NAMALWA (cell line): ENCODE measurements at regions not wholly inside any gene's neighbourhood (a gene's known extent, or its start where the extent isn't known, plus 50 kb on each side); places are given as distances from the start of the nearest gene placed in this dataset.

ENCODE experiments used
- DNase-seq: peaks from one replicate; pipeline ENCODE4 v3.0.0-alpha.2; 2015; ENCODE audit warnings: low spot score

DNA sequence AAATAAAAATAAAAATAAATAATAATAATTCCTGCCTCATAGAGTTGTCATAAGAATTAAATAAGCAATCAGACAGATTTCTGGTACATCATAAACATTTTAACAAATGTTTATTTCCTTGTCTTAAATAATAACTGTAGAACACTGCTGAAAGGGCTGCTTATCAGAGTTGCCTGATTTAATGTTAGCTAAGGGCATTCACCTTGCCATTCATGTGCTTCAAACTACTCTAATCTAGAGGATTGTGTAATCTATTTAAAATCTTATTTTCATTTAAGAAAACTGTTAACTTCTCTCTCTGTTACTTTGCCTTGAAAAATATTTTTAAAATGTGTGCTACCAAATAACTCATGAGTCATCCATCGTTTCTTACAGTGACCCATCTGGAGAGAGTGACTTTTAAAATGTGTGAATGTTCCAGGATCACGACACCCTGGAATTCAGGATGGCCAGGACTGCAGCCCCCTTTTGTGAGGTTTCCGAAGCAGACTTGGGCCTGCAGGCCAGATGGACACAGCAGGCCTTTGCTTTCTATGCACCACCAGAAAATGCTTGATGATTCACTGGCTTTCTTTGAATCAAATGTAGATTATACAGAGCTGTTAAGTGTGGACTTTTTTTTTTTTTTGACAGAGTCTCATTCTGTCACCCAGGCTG is 109.1 kb upstream of the TNS3 start:
- DNase-seq: no peak

DNA sequence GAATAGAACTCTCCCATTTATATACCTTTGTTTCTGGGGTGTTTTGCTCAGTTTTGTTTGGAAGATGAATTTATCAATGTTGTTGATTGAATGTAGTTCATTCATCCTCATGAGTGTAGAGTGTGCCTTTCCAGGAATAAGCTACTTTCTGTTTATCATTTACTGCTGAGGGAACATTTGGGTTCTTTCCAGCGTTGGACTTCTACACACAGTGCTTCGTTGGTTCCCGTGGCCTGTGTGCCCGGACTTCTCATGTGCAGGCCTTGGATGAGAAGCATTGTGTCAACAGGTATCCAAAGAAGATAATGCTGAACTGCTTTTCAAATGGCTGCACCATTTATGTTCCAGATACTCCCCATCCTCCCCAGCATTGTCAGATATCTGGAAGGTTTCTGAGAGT is 107.6 kb upstream of the TNS3 start:
- no peak for DNase-seq

DNA sequence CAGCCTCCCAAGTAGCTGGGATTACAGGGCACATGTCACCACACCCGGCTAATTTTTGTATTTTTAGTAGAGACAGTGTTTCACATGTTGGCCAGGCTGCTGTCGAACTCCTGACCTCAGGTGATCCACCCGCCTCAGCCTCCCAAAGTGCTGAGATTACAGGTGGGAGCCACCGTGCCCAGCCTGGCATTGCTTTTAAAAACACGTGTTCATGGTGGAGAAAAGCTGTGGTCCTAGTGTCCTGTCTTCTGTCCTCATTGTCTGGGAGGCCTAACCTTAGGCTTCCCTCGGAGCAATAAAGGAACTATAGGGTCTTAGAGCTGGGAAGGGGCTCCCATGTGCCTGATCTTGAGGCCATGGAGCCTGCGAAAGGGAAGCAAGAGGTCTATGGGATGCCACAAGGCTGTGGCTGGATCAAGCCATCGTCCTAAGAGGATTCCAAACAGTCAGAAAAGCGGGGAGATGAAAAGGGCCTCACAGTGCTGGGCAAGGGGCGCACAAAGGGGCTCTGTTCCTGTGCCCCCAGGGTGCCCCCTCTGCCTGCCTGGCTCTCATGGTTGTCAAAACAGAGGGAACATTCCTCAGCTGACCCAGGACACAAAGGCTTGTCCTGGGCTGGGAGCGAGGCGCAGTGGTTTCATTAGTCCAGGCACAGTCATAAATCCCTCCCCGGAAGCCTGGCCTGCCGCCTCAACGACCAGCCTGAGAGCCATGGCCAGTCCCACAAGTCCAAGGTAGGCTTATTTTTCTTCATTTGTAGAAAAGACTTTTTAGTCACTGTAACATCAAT is 106.6 kb upstream of the TNS3 start:
- no peak for DNase-seq

DNA sequence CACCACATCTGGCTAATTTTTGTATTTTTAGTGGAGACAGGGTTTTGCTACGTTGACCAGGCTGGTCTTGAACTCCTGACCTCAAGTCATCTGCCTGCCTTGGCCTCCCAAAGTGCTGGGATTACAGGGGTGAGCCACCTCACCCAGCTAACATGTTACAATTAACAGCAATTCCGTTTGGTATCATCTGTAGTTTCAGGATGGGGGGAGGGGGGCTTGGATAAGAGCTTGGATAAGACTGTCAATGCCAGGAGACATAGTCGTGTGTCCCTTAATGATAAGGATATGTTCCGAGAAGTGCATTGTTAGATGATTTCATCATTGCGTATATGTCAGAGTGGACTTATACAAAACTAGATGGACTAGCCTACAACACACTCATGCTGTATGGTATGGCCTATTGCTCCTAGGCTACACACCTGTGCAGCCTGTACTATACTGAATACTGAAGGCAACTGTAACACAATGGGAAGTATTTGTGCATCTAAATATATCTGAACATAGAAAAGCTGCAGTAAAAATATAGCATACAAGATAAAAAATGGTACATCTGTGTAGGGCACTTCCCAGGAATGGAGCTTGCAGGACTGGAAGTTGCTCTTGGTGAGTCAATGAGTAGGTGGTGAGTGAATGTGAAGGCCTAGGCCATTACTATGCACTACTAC is 103.9 kb upstream of the TNS3 start:
- DNase-seq: no peak

DNA sequence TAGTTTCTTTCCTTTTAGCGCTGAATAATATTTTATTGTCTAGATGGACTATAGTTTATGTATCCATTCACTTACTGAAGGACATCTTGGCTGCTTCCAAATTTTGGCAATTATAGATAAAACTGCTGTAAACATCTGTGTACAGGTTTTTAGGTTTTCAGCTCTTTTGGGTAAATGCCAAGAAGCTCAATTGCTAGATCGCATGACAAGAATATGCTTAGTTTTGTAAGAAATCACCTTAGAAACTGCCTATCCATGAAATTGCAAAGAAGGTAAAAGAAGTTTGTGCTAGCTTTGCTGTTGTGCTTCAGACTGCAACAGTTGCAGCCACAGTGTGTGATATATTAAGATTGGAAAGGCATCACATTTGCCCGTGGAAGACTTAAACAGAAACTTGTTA is 103.2 kb upstream of the TNS3 start:
- no peak for DNase-seq

DNA sequence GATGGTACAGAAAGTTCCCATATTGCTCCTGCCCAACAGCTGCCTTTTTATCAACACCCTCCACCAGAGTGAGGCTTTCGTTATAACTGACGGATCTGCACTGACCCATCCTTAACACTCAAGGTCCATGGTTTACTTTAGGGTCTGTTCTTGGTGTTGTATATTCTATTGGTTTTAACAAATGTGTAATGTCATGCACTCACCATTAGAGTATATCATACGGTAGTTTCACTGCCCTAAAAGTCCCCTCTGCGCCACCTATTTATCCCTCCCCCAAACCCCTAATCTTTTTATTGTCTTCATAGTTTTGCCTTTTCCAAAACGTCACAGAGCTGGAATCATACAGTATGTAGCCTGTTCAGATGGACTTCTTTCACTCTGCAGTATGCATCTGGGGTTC is 102.8 kb upstream of the TNS3 start:
- DNase-seq: peak; percentile 25

DNA sequence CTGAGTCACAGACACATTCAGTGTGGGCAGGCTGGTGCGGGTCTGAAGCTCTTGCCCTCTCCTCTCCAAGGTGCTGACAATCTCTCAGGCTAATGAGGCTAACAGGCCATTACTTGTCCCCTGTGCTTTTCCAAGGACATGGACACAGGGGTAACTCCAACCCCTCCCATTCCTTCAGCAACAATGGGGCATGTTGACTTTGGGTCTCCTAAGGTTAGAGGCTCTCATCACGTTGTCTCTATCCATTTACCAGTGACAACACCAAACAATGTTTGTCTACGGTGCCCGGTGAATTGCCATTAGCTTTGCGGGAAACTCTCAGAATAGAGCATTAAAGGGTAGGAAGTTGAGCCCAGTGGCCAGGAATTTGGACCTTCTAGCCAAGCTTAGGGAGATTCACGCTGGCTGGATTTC is 101.6 kb upstream of the TNS3 start:
- no peak for DNase-seq

DNA sequence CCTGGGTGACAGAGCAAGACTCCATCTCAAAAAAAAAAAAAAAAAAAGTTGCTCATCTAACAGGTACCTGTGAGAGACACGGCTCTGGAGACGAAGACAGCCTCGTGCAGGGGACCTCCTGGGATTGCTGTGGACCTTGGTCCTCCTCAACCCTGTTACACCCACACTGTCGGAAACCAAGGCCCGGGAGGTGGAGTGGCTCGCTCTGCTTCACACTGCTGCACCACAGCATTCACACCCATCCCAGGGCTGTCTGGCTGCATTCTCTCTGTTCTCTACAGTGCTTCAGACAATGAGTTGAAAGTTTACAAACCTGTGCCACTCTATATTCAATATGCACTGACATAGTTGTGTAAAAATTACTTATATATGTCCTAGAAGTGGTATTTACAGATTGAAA is 101.0 kb upstream of the TNS3 start:
- DNase-seq: no peak

DNA sequence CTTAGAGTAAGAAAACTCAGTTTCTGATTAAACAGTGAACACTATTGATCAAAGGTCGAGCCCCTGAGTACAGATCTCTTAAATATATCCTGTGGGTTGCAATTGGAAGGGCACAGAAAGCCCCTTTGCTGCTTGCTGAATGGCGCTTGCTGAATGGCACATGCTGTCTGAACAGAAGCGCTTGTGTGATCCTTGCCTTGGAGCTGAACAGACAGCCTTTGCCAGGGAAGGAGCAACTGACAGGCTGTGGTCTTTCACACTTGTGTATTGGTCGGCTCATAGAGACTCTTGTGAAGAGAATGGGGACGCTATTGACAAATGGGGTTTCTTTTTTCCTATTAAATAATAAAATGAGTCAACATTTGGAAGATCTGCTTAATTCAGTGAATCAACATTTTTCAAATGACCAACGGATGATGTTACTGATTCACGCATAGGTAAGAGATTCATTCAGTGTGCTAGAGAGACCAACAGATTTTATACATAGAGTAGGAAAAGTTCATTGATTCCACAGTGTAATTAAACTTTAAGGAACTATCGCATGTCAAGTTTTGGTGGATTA is 99.4 kb upstream of the TNS3 start:
- no peak for DNase-seq

DNA sequence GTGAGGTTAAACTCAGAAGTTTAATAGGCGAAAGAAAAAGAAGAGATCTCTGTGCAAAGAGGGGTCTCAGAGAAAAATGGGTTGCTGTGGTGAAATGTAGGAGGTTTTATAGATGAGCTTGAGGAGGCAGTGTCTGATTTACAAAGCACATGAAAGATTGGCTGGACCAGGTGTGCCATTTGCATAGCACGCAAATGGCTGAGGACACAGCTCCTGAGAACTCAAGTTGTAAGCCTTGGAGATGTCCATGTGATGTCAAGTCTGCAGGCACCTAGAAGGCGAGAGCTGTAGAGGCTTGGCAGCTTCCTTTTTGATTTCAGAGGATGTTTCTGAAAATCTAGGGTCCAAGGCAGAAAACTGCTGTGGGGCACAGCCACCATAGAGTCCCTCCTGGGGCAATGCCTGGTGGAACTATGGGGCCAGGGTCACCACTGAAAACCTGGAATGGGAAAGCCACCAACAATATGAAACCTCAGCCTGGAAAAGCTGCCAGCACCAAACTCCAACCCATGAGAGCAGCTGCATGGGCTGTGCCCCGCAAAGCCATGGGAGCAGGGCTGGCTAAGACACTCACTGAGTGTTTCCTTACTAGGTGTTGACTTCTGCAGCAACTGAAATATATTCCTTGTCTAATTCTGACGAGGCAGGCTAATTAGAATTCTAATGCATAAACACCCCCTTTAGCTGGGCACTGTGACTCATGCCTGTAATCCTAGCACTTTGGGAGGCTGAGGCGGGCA is 96.9 kb upstream of the TNS3 start:
- peak; percentile 49 for DNase-seq

DNA sequence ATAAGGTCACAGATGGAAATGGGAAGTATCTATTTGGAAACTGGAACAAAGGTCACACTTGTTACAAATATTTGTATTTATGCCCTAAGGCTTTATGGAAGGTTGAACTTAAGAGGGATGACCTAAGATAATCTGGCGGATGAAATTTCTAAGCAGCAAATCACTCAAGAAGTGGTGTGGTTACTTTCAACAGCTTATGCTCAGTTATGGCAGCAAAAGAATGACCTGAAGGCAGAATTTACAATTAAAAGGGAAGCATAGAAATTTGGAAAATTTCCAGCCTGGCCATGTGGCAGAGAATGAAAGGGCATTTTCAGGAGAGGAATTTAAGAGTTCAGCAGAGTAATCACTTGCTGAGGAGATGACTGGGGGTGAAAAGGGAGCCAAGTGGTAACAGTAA is 95.8 kb upstream of the TNS3 start:
- DNase-seq: no peak

DNA sequence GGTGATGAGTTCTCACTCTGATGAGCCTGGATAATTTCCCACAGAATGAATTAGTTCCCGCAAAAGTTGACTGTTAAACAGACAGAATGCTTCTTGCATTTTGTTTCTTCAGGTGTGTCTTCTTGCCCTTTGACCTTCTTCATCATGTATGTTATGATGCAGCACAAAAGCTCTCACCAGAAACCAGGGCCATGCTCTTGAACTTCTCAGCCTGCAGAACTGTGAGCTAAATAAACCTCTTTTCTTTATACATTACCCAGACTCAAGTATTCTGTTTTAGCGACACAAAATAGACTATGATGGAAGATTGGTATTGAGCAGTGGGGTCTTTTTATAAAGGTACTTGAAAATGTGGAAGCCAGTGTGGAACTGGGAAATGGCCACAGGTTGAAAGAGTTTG is 95.2 kb upstream of the TNS3 start:
- DNase-seq: no peak

DNA sequence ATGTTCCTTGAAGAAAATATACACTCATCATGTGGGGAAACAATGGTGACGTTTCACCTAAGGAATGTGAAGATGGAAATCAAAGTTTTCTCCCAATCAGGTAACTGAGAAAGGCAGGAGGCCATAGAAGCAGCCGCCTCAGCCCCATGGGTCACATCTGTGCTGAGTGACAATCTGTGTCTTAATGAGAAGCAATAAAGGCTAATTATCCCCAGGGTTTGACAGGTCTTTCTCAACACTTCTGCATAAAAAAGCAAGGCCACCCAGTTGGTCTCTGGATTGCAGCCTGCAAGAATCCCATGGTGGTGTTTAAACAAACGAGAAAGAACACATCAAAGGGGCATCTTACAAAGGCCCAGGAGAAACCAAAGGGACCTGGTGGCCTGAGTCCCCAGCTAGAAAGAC is 91.1 kb upstream of the TNS3 start:
- peak; percentile 29 for DNase-seq

DNA sequence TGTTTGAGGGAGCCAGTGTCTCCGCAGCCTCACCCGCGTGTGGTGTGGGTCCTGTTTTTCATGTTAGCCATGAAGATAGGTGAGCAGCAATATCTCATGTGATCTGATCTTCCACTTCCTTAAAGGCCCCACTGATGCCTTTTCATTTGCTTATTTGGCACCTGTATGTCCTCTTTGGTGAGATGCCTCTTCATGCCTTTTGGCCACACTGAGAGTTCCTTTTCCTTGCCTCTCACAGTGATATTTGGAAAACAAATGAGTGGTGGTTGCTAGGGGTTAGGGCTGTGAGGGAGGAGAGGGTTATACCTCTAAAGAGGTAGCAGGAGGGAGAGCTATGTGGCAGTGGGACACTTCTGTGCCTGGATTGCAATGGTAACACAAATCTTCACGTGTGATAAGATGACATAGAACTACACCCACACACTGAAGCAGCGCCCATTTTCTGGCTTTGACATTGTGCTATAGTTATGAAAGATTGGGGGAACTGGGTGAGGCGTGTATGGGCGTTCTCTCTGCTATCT is 90.4 kb upstream of the TNS3 start:
- peak; percentile 87 for DNase-seq

DNA sequence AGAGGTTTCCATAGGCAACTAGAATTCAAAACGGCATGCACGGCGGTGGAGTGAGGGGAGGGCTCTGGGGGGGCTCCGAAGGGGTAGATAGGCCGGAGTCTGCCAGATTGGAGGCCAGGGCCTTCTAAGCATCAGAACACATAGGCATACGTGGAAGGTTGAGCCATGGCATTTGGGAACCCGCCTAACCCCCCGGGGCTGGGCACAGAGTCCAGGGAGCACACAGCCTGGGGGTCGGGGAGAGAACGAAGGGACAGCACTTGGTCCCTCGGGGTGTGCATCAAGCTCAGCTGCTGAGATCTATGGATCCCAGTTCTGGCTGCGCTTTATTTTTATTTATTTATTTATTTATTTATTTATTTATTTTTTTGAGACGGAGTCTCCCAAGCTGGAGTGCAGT is 89.4 kb upstream of the TNS3 start:
- no peak for DNase-seq

DNA sequence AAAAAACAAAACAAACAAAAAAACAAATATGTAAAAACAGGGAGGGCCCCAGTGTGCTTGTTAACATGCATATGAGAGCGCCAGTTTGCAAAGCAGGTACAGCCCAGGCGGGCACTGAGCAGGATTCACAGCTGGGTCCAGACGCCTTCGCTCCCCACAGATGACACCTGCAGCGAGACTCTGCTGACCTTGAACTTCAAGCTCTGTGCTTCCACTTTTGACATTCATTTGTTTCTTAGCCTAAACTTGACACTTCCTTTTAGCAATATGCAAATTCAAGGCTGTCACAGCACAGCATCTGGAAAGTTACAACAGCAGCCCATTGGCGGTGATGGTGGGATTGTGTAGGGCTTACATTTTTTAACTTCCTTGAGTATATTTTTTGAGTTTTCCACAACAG is 88.8 kb upstream of the TNS3 start:
- DNase-seq: peak; percentile 100

DNA sequence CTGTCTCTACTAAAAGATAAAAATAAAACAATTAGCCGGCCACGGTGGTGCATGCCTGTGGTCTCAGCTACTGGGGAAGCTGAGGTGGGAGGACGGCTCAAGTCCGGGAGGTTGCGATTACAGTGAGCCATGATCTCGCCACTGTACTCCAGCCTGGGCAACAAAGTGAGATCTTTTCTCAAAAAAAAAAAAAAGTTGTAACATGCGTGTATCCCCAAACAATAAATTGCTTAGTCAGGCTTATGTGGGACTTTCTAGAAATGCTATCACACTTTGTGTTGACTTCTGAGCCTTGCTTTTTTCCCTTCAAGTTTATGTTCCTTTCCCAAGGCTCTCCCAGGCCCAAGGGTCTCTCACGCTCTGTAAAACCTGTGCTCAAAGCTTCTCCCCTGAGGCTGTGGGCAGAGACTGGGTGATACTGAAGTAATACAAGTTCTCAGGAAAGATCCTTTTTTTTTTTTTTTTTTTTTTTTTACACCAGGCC is 88.0 kb upstream of the TNS3 start:
- peak; percentile 84 for DNase-seq

DNA sequence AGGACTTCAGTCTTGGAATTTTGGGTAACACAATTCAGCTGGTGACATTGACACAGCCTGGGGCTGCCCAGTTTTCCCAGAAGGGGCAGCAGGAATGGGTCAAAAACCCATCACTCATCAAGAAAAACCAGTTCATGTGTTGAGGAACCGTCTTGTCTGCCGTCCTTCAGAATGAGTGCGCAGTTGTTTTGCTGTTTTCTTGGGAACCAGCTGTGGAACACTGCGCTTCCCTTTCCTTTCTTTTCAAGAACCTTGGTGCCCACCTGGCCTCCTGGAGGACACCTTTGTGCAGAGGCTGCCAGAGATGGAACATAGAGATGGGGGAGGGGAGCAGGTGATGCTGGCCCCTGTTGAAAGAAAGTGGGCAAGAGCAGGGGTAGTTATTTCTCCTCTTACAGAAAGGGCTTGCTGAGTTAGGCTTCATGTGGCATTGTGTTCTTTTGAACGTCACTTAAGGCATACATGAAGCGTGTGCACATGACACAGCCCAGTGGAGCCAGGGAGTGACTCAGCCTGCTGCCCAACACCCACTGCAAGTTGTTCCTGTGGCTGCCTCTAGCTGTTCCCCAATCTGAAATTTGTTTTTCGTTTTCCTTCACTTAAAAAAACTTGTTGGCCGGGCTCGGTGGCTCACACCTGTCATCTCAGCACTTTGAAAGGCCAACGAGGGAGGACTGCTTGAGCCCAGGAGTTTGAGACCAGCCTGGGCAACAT is 87.4 kb upstream of the TNS3 start:
- peak; percentile 97 for DNase-seq

DNA sequence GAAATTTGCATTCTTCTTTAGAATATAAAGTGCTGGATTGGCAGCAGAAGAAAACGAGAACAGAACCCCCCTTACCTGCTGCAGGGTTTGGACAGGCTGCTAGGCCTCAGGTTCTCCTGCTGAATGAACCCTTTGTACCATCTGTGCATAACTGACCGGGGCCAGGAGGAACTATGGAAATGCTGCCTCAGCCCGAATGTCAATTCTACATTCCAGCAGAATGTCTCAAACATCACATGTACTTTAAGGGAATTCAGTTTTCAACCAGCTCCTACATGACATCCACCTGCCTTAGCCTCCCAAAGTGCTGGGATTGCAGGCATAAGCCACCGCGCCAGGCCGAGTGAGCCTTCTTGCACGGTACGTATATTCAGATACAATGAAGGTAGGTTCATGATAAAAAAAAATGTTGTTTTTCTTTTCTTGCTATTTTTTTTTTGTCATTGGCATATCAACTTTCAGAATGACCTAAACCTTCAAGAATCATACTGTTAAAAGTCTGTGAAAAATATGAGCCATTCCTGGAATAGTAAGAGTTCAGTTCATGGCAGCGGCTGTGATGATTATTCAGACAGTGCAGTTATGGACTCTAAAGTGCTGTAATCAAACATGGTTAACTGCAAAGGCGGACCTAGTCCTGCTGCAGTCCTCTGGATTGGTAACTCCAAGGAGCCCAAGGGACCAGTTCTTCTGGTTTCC is 84.4 kb upstream of the TNS3 start:
- no peak for DNase-seq

DNA sequence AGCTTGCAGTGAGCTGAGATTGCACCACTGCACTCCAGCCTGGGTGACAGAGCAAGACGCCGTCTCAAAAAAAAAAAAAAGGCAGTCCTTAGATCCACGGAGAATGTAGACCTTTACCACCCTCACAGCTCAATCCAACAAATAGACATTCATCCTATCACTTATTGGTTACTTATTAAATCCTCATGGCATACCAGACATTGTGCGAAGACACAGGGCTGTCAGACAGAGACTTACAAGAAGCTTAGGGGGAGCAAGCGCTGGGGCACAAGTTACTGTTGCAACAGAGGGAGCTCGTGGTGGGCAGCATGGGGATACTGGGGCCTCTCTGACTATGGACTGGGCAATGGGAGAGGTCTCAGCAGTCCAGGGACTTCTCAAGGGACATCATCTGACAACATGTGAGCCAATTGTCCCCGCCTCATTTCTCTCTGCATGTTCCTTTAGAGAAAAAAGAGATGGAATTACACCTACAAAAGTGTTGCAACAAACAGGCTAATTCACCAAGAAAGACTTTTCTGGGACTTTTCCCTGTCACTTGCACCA is 82.8 kb upstream of the TNS3 start:
- no peak for DNase-seq
